HEK293 (cell line): ENCODE measurements at regions not wholly inside any gene's neighbourhood (a gene's known extent, or its start where the extent isn't known, plus 50 kb on each side); places are given as distances from the start of the nearest gene placed in this dataset.

ENCODE experiments used
- CTCF ChIA-PET: fragments of 350-600 bp; formaldehyde crosslinking; extraction: SDS; loops from one replicate; lab custom pipeline; 2021; ENCODE audit warnings: antibody characterized with exemption; lab: Yijun Ruan, JAX
- POLR2A ChIA-PET: fragments of 300-600 bp; formaldehyde crosslinking; extraction: SDS; loops from one replicate; lab custom pipeline; 2020; ENCODE audit warnings: antibody characterized with exemption, inconsistent platforms; lab: Yijun Ruan, JAX
- H3K27ac ChIP-seq: fragments of 200-500 bp; sonication (Bioruptor generic); 2 replicates; pipeline ENCODE4 v1.5.1; 2014; ENCODE audit warnings: low read depth, low read length, control low read depth, inconsistent platforms; ENCODE audit errors: extremely low read depth
- H3K36me3 ChIP-seq, 2 experiments: fragments of 200-500 bp in 1 of 2; sonication (Bioruptor generic) in 1 of 2; 1 replicate in 1 of 2; 2 replicates in 1 of 2; pipeline ENCODE4 v1.5.1; 2014 to 2017; ENCODE audit warnings: inconsistent platforms in 2 of 2, low read length in 2 of 2; ENCODE audit not compliant: control insufficient read depth in 2 of 2, insufficient read depth in 1 of 2
- H3K4me1 ChIP-seq: fragments of 200-500 bp; sonication (Bioruptor generic); 2 replicates; pipeline ENCODE4 v1.5.1; 2014; ENCODE audit warnings: mild to moderate bottlenecking, low read length, inconsistent platforms; ENCODE audit not compliant: control insufficient read depth, insufficient read depth
- H3K4me3 ChIP-seq: 2 replicates; pipeline ENCODE4 v1.5.1; 2011; ENCODE audit warnings: low read depth, mild to moderate bottlenecking, control low read depth, low read length, moderate library complexity
- H3K9me3 ChIP-seq: fragments of 200-500 bp; sonication (Bioruptor generic); 2 replicates; pipeline ENCODE4 v1.5.1; 2014; ENCODE audit warnings: low read depth, low read length, inconsistent platforms; ENCODE audit not compliant: control insufficient read depth, insufficient read depth
- HOXA7 ChIP-seq: sonication (generic); formaldehyde crosslinking; IDR thresholded peaks from 2 replicates; pipeline ENCODE4 v1.8.1; 2022; ENCODE audit warnings: missing genetic modification reagents, borderline replicate concordance
- OVOL3 ChIP-seq: fragments of 450-650 bp; formaldehyde crosslinking; IDR thresholded peaks from 2 replicates; pipeline ENCODE4 v1.5.1; 2016; ENCODE audit warnings: missing biosample characterization, missing genetic modification characterization
- ZBTB17 ChIP-seq: fragments of 450-650 bp; formaldehyde crosslinking; IDR thresholded peaks from 2 replicates; pipeline ENCODE4 v1.5.1; 2016; ENCODE audit warnings: missing biosample characterization, missing genetic modification characterization
- ZIC2 ChIP-seq: fragments of 450-650 bp; formaldehyde crosslinking; IDR thresholded peaks from 2 replicates; pipeline ENCODE4 v1.5.1; 2016; ENCODE audit warnings: missing biosample characterization, missing genetic modification characterization
- ZNF19 ChIP-seq: fragments of 450-650 bp; formaldehyde crosslinking; IDR thresholded peaks from 2 replicates; pipeline ENCODE4; 2016; ENCODE audit warnings: missing biosample characterization, missing genetic modification characterization, low read depth
- ZNF2 ChIP-seq: fragments of 450-650 bp; formaldehyde crosslinking; IDR thresholded peaks from 2 replicates; pipeline ENCODE4 v1.5.1; 2016; ENCODE audit warnings: missing biosample characterization, missing genetic modification characterization
- ZNF37A ChIP-seq: fragments of 450-650 bp; IDR thresholded peaks from 2 replicates; pipeline ENCODE4 v1.5.1; 2018; ENCODE audit warnings: missing biosample characterization, missing genetic modification characterization
- ZNF394 ChIP-seq: fragments of 450-650 bp; formaldehyde crosslinking; IDR thresholded peaks from 2 replicates; pipeline ENCODE4 v1.5.1; 2016; ENCODE audit warnings: missing biosample characterization, missing genetic modification characterization, mild to moderate bottlenecking, moderate library complexity, borderline replicate concordance
- ZNF473 ChIP-seq: fragments of 450-650 bp; formaldehyde crosslinking; IDR thresholded peaks from 2 replicates; pipeline ENCODE4 v1.5.1; 2017; ENCODE audit warnings: missing biosample characterization, missing genetic modification characterization
- ZNF529 ChIP-seq: fragments of 450-650 bp; formaldehyde crosslinking; IDR thresholded peaks from 2 replicates; pipeline ENCODE4 v1.5.1; 2017; ENCODE audit warnings: missing genetic modification characterization, missing biosample characterization; ENCODE audit not compliant: insufficient replicate concordance
- ZNF544 ChIP-seq: fragments of 450-650 bp; formaldehyde crosslinking; IDR thresholded peaks from 2 replicates; pipeline ENCODE4 v1.5.0; 2017; ENCODE audit warnings: missing biosample characterization, missing genetic modification characterization
- ZNF548 ChIP-seq: fragments of 450-650 bp; formaldehyde crosslinking; IDR thresholded peaks from 2 replicates; pipeline ENCODE4 v1.5.1; 2016; ENCODE audit warnings: missing biosample characterization, missing genetic modification characterization
- ZNF585B ChIP-seq: fragments of 450-650 bp; formaldehyde crosslinking; IDR thresholded peaks from 2 replicates; pipeline ENCODE4 v1.5.1; 2016; ENCODE audit warnings: missing biosample characterization, missing genetic modification characterization
- ZNF610 ChIP-seq: fragments of 450-650 bp; formaldehyde crosslinking; IDR thresholded peaks from 2 replicates; pipeline ENCODE4 v1.5.1; 2016; ENCODE audit warnings: missing biosample characterization, missing genetic modification characterization, borderline replicate concordance
- ZNF623 ChIP-seq: fragments of 450-650 bp; formaldehyde crosslinking; IDR thresholded peaks from 2 replicates; pipeline ENCODE4 v1.5.1; 2016; ENCODE audit warnings: missing biosample characterization, missing genetic modification characterization
- ZNF776 ChIP-seq: fragments of 450-650 bp; formaldehyde crosslinking; IDR thresholded peaks from 2 replicates; pipeline ENCODE4 v1.5.0; 2017; ENCODE audit warnings: missing biosample characterization, missing genetic modification characterization, borderline replicate concordance
- ZNF792 ChIP-seq: fragments of 450-650 bp; formaldehyde crosslinking; IDR thresholded peaks from 2 replicates; pipeline ENCODE4 v1.5.1; 2016; ENCODE audit warnings: missing biosample characterization, missing genetic modification characterization
- TF ChIP-seq, protein P1 (sequence below): fragments of 450-650 bp; formaldehyde crosslinking; IDR thresholded peaks from 2 replicates; pipeline ENCODE4 v1.5.1; 2016; ENCODE audit warnings: missing biosample characterization, missing genetic modification characterization, borderline replicate concordance
- TF ChIP-seq, protein P2 (sequence below): fragments of 450-650 bp; formaldehyde crosslinking; IDR thresholded peaks from 2 replicates; pipeline ENCODE4 v1.5.1; 2016; ENCODE audit warnings: missing biosample characterization, missing genetic modification characterization
- TF ChIP-seq, protein P3 (sequence below): fragments of 450-650 bp; formaldehyde crosslinking; IDR thresholded peaks from 2 replicates; pipeline ENCODE4 v1.5.1; 2016; ENCODE audit warnings: missing biosample characterization, missing genetic modification characterization
- TF ChIP-seq, protein P4 (sequence below): fragments of 450-650 bp; formaldehyde crosslinking; optimal IDR thresholded peaks from 2 replicates; pipeline ENCODE3; 2016; ENCODE audit warnings: missing biosample characterization, mild to moderate bottlenecking, missing genetic modification characterization

DNA sequence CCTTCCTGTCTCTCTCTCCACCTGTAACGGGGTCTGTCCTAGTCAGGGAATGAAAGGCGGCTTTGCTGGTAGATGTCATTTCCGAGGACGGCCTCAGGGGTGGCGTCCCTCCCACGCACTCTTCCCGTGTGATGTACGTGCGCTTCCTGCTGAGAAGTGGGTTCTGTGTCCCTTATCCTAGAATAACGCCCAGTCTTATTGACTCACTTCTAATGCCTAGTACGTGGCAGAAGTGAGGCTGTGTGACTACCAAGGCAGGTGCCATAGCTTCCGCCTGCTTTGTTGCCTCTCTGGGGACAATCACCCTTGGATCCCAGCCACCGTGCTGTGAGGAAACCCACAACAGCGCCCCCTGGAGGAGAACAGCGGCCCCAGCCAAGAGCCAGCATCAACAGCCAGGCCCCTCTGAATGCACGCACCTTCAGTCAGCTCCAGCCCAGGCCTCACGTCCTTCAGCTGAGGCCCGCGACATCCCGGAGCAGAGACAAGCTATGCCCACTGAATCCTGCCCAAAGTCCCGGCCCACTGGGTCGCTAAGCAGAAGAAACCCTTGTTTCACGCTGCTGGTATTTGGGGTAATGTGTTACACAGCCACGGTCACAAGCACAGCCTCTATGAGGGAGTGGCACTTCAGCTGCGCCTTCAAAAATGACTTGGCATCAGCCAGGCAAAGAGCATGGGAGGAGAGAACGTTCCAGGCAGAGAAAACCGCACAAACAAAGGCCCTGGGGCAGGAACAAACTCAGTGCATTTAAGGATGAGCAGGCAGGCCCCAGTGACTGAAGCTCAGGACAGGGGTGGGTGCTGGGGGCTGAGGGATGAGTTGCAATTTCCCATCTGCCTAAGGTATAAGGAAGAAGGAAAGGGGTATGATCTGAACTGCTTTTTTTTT, 224.2 kb downstream of the NFATC2 start:
- POLR2A ChIA-PET, result no interaction called here
- TF ChIP-seq, protein P1, sequence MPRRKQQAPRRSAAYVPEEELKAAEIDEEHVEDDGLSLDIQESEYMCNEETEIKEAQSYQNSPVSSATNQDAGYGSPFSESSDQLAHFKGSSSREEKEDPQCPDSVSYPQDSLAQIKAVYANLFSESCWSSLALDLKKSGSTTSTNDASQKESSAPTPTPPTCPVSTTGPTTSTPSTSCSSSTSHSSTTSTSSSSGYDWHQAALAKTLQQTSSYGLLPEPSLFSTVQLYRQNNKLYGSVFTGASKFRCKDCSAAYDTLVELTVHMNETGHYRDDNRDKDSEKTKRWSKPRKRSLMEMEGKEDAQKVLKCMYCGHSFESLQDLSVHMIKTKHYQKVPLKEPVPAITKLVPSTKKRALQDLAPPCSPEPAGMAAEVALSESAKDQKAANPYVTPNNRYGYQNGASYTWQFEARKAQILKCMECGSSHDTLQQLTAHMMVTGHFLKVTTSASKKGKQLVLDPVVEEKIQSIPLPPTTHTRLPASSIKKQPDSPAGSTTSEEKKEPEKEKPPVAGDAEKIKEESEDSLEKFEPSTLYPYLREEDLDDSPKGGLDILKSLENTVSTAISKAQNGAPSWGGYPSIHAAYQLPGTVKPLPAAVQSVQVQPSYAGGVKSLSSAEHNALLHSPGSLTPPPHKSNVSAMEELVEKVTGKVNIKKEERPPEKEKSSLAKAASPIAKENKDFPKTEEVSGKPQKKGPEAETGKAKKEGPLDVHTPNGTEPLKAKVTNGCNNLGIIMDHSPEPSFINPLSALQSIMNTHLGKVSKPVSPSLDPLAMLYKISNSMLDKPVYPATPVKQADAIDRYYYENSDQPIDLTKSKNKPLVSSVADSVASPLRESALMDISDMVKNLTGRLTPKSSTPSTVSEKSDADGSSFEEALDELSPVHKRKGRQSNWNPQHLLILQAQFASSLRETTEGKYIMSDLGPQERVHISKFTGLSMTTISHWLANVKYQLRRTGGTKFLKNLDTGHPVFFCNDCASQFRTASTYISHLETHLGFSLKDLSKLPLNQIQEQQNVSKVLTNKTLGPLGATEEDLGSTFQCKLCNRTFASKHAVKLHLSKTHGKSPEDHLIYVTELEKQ (tag by site-specific recombination), result no peak
- TF ChIP-seq ZIC2 (peak; percentile 24; the same call in 1 of the 2 replicates), ZNF2 (peak; percentile 81), ZNF623 (tag by site-specific recombination) (peak; percentile 59)
- Histone ChIP-seq H3K9me3 (no peaks in the 10 kb centered on the region), H3K27ac (no peak overlapping the region), H3K4me3 (no peak overlapping the region), H3K4me1 (no peaks in the 10 kb centered on the region), H3K36me3 (no peaks in the 10 kb centered on the region)
- CTCF ChIA-PET, result interaction anchor here (0.6 to 4.4 kb wide), 18 partner anchors 9 to 340 kb away, joined by 3 to 42 read pairs (median 4); no protein-coding TSS in a partner anchor

DNA sequence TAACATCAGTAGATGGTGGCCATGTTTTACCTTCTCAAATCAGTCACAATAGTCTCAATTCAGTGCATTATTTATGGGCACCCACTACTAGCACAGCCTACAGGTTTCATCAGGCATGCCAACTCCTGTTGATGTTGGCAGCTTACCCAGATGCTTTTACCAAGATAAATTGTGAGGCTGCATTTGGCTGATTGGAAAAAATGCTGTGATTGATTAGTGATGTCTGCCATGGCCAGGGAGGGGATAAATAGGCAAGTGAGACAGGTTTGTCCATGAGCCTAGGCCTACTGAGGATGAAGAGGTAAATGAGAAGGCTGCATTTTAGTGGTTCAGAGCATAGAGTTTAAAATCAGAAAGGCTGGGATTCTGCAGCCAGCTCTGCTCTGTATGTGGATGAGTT, 227.1 kb downstream of the NFATC2 start:
- CTCF ChIA-PET, result interaction anchor here (4.4 kb wide), 1 partner anchor 7 kb away, joined by 42 read pairs; no protein-coding TSS in a partner anchor
- no peaks in the 10 kb centered on the region for H3K9me3 ChIP-seq
- POLR2A ChIA-PET, result no interaction called here
- no peaks in the 10 kb centered on the region for H3K36me3 ChIP-seq
- no peak overlapping the region for H3K27ac ChIP-seq
- H3K4me3 ChIP-seq, result no peak overlapping the region
- no peak for TF ChIP-seq ZNF585B (tag by site-specific recombination)
- TF ChIP-seq ZBTB17 (tag by site-specific recombination), result peak; percentile 30; the same call in 1 of the 2 replicates
- no peaks in the 10 kb centered on the region for H3K4me1 ChIP-seq

DNA sequence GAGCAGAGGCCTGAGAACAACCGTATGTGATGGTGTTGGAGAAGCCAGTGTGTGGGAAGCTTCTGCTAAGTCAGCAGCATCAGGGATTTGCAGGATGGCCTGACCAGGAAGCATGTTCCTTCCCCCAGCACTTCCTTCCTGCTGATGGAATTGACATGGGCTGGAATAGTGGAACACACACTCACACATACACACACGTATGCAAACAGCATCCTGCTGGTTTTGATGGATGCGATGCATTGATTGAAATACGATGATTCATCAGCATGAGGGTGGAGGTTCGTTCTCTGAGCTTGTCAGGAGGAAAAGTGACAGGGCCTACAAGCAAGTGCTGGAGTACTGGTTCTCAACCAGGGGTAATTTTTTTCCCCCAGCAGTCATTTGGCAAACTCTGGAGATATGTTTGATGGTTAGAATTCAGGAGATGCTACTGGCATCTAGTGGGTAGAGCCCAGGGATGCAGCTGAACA, 229.1 kb downstream of the NFATC2 start:
- TF ChIP-seq ZNF19 (tag by site-specific recombination) (no peak), ZNF548 (tag by site-specific recombination) (no peak), ZNF776 (no peak), ZNF394 (tag by site-specific recombination) (no peak), HOXA7 (CRISPR knock-in tag) (no peak), ZNF37A (tag by site-specific recombination) (no peak), ZNF529 (tag by site-specific recombination) (no peak), ZNF610 (no peak), OVOL3 (no peak), ZNF544 (tag by site-specific recombination) (no peak), ZNF473 (tag by site-specific recombination) (no peak), ZNF792 (tag by site-specific recombination) (no peak)
- TF ChIP-seq, protein P2, sequence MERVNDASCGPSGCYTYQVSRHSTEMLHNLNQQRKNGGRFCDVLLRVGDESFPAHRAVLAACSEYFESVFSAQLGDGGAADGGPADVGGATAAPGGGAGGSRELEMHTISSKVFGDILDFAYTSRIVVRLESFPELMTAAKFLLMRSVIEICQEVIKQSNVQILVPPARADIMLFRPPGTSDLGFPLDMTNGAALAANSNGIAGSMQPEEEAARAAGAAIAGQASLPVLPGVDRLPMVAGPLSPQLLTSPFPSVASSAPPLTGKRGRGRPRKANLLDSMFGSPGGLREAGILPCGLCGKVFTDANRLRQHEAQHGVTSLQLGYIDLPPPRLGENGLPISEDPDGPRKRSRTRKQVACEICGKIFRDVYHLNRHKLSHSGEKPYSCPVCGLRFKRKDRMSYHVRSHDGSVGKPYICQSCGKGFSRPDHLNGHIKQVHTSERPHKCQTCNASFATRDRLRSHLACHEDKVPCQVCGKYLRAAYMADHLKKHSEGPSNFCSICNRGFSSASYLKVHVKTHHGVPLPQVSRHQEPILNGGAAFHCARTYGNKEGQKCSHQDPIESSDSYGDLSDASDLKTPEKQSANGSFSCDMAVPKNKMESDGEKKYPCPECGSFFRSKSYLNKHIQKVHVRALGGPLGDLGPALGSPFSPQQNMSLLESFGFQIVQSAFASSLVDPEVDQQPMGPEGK, result no peak
- TF ChIP-seq, protein P3, sequence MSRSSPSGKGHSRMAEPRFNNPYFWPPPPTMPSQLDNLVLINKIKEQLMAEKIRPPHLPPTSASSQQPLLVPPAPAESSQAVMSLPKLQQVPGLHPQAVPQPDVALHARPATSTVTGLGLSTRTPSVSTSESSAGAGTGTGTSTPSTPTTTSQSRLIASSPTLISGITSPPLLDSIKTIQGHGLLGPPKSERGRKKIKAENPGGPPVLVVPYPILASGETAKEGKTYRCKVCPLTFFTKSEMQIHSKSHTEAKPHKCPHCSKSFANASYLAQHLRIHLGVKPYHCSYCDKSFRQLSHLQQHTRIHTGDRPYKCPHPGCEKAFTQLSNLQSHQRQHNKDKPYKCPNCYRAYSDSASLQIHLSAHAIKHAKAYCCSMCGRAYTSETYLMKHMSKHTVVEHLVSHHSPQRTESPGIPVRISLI (tag by site-specific recombination), result no peak
- TF ChIP-seq, protein P4, sequence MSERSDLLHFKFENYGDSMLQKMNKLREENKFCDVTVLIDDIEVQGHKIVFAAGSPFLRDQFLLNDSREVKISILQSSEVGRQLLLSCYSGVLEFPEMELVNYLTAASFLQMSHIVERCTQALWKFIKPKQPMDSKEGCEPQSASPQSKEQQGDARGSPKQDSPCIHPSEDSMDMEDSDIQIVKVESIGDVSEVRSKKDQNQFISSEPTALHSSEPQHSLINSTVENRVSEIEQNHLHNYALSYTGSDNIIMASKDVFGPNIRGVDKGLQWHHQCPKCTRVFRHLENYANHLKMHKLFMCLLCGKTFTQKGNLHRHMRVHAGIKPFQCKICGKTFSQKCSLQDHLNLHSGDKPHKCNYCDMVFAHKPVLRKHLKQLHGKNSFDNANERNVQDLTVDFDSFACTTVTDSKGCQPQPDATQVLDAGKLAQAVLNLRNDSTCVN (tag by site-specific recombination), result no peak
- Histone ChIP-seq H3K27ac (no peak overlapping the region), H3K36me3 (no peaks in the 10 kb centered on the region), H3K9me3 (no peaks in the 10 kb centered on the region), H3K4me3 (no peak overlapping the region), H3K4me1 (no peaks in the 10 kb centered on the region)
- CTCF ChIA-PET, result interaction anchor here (0.6 to 2.4 kb wide), 3 partner anchors 21 to 326 kb away, joined by 4 to 12 read pairs (median 5); no protein-coding TSS in a partner anchor
- POLR2A ChIA-PET, result no interaction called here
